Nephron (organoid): ENCODE measurements at regions not wholly inside any gene's neighbourhood (a gene's known extent, or its start where the extent isn't known, plus 50 kb on each side); places are given as distances from the start of the nearest gene placed in this dataset.

Experiments
- H3K27ac Mint-ChIP-seq, 3 experiments: 2 replicates each; pipeline ENCODE4 v1.8.0; 2020; ENCODE audit warnings: mixed read lengths in 3 of 3, mild to moderate bottlenecking in 2 of 3, moderate library complexity in 1 of 3
- H3K27me3 Mint-ChIP-seq: 2 replicates; pipeline ENCODE4 v1.8.0; 2021; ENCODE audit warnings: low read depth, mild to moderate bottlenecking, moderate library complexity, mixed read lengths
- H3K36me3 Mint-ChIP-seq: 2 replicates; pipeline ENCODE4 v1.8.0; 2020; ENCODE audit warnings: low read depth, mixed read lengths
- H3K4me1 Mint-ChIP-seq: 2 replicates; pipeline ENCODE4 v1.8.0; 2020; ENCODE audit warnings: mixed read lengths
- H3K4me3 Mint-ChIP-seq, 3 experiments: 2 replicates each; pipeline ENCODE4 v1.8.0; 2020; ENCODE audit warnings: mild to moderate bottlenecking in 3 of 3, mixed read lengths in 3 of 3, moderate library complexity in 2 of 3
- H3K9me3 Mint-ChIP-seq: 2 replicates; pipeline ENCODE4 v1.8.0; 2020; ENCODE audit warnings: mixed read lengths
- CTCF ChIP-seq, 3 experiments: fragments of 200-600 bp; sonication (generic); IDR thresholded peaks; one replicate each; pipeline ENCODE4 v1.5.0; 2021; ENCODE audit warnings: antibody characterized with exemption in 3 of 3; ENCODE audit not compliant: unreplicated experiment in 3 of 3

- Mint-ChIP-seq H3K9me3 (no peaks in the 10 kb centered on the region), H3K27ac (no peak overlapping the region), H3K4me1 (no peaks in the 10 kb centered on the region), H3K36me3 (no peaks in the 10 kb centered on the region), H3K4me3 (no peak overlapping the region), H3K27me3 (no peaks in the 10 kb centered on the region)
- TF ChIP-seq CTCF (IDR thresholded peaks at IDR 0.05; ENCODE audit: unreplicated experiment in 3 of 3), result no peak
Observed at GRCh38 chr4:89562746-89563145, 255.1 kb upstream of the GPRIN3 start.

GRCh38 chr4:89561048-89561447 is 253.4 kb upstream of the GPRIN3 start:
- H3K36me3 Mint-ChIP-seq, result no peaks in the 10 kb centered on the region
- no peaks in the 10 kb centered on the region for H3K9me3 Mint-ChIP-seq
- TF ChIP-seq CTCF (IDR thresholded peaks at IDR 0.05; ENCODE audit: unreplicated experiment in 3 of 3), result no peak

DNA sequence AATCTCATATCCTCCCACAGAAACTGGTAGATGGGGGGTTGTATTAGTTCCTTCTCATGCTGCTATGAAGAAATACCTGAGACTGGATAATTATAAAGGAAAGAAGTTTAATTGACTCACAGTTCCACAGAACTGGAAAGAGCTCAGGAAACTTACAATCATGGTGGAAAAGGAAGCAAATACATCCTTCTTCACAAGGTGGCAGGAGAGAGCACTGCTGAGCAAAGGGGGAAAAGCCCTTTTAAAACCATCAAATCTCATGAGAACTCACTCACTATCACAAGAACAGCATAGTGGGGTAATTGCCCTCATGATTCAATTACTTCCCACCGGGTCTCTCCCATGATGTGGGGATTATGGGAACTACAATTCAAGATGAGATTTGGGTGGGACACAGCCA is 250.5 kb upstream of the GPRIN3 start:
- peak in 2 of 3 experiments; percentile 24 to 31 for TF ChIP-seq CTCF (IDR thresholded peaks at IDR 0.05; ENCODE audit: unreplicated experiment in 3 of 3)
- Mint-ChIP-seq H3K4me1 (no peaks in the 10 kb centered on the region), H3K27me3 (no peaks in the 10 kb centered on the region), H3K9me3 (no peaks in the 10 kb centered on the region), H3K4me3 (no peak overlapping the region), H3K36me3 (no peaks in the 10 kb centered on the region), H3K27ac (no peak overlapping the region)

More at GRCh38 chr4:89561048-89561447, 253.4 kb upstream of the GPRIN3 start:
- Mint-ChIP-seq H3K27ac (no peak overlapping the region), H3K27me3 (no peaks in the 10 kb centered on the region), H3K4me1 (no peaks in the 10 kb centered on the region), H3K4me3 (no peak overlapping the region)

GRCh38 chr4:89556601-89557305 is 249.2 kb upstream of the GPRIN3 start:
- no peak overlapping the region for H3K27ac Mint-ChIP-seq
- H3K9me3 Mint-ChIP-seq, result no peaks in the 10 kb centered on the region
- H3K4me3 Mint-ChIP-seq, result no peak overlapping the region
- H3K4me1 Mint-ChIP-seq, result no peaks in the 10 kb centered on the region
- no peak for TF ChIP-seq CTCF (IDR thresholded peaks at IDR 0.05; ENCODE audit: unreplicated experiment in 3 of 3)
- no peaks in the 10 kb centered on the region for H3K36me3 Mint-ChIP-seq
- no peaks in the 10 kb centered on the region for H3K27me3 Mint-ChIP-seq

- no peak for TF ChIP-seq CTCF (IDR thresholded peaks at IDR 0.05; ENCODE audit: unreplicated experiment in 3 of 3)
- Mint-ChIP-seq H3K27ac (no peak overlapping the region), H3K4me1 (no peaks in the 10 kb centered on the region), H3K36me3 (no peaks in the 10 kb centered on the region), H3K9me3 (no peaks in the 10 kb centered on the region), H3K4me3 (no peak overlapping the region), H3K27me3 (no peaks in the 10 kb centered on the region)
Observed at GRCh38 chr4:89551191-89551590, 243.6 kb upstream of the GPRIN3 start.

DNA sequence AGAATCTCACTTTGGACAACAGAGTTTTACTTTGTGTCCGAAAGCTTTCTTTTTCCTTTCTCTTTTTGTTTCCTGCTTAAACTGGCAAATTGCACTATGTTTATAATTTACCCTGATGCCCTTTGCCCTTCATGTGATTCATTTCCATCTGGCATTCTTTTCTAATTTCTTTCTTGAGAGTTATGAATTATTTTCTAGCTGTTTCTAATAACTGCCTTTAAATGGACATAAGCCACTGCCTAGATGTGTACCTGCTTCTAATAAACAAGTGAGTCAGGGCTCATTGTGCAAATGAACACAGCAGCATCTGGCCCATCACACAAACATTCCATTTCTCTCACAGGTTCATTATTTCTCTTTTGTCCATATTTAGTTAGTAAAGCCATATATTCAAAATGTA is 242.3 kb upstream of the GPRIN3 start:
- no peaks in the 10 kb centered on the region for H3K27me3 Mint-ChIP-seq
- peaks cover 9% of the 10 kb centered on the region for H3K9me3 Mint-ChIP-seq
- TF ChIP-seq CTCF (IDR thresholded peaks at IDR 0.05; ENCODE audit: unreplicated experiment in 3 of 3), result no peak
- H3K4me1 Mint-ChIP-seq, result no peaks in the 10 kb centered on the region
- H3K36me3 Mint-ChIP-seq, result no peaks in the 10 kb centered on the region
- no peak overlapping the region for H3K4me3 Mint-ChIP-seq
- no peak overlapping the region for H3K27ac Mint-ChIP-seq
